ENCODE measurements at regions not wholly inside any gene's neighbourhood (a gene's known extent, or its start where the extent isn't known, plus 50 kb on each side); places are given as distances from the start of the nearest gene placed in this dataset.

DNA sequence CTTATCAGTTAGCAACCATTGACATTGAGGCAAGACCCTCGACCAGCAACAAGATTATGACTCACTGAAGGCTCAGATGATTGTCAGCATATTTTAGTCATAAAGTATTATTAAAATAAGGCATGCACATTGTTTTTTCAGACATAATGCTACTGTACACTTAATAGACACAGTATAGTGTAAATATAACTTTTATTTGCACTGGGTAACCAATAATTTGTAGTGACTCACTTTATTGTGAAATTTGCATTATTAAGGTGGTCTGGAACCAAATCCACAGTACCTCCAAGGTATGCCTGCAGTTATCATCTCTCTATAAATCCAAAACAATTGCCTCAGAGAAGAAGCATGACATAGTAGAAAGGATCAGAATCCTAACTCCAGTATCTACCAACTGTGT, 330.1 kb upstream of the SMIM31 start:
- DNase-seq = no peak

DNA sequence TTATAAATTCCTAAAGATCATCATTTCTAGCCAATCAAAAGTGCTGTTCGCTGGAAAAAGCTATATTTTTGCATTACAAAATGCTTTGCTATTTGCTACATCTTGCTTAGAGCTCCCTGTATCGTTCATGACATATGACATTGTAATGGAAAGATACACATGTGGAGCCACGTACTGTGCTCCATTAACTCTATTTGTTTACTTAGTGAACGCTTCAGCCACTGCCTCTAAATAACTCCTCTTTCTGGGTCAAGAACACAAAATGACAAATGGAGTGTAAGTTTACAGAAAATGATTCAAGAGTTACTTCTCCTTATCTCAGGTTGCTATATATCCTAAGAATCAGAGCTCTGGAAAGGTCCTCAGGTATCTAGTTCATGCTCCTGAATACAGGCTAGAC, 329.1 kb upstream of the SMIM31 start:
- DNase-seq = no peak

DNA sequence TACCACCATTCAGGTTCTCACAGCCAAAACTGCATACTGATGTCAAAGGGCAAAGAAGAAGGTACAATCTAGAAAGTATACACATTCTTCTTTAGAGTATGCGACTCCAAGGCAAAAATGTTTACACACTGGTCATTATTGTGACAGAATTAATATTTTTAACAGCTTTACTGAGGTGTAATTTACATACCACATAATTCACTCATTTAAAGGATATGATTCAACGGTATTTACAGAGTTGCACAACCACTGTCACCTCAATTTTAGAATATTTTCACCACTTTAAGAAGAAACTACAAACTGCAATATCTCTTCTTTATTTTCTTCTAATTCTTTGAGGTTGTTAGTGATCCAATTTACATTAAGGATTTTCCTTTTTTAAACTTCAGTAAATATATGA, 325.4 kb upstream of the SMIM31 start:
- DNase-seq = no peak

DNA sequence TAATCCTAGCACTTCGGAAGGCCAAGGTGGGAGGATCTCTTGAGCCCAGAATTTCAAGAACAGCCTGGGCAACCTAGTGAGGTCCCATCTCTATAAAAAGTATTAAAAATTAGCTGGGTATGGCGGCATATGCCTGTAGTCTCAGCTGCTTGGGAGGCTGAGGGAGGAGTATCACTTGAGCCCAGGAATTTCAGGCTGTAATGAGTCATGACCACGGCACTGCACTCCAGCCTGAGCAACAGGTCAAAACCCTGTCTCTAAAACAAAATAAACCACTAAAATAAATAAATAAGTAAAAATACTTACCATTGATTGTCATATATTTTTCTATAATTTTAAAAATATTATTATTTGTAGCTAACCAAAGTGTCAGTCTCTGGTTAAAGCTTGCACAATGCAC, 315.6 kb upstream of the SMIM31 start:
- DNase-seq = no peak

DNA sequence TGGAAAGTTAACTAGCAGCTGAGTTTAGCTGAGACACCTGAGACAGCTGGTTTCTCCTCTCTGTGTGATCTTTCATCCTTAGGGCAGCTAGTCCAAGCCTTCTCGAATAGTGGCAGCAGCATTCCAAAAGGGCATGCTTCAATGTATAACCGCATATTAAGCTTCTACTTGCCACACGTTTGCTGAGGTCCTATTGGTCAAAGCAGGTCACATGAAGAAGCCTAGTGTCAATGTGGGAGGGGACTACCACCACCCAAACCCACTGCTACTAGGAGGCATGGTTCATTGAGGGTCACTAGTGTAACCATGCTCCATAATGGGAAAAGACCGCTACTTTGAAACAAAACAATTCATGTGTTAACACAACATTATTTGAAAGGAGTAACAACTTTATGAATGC, 314.9 kb upstream of the SMIM31 start:
- DNase-seq = no peak

DNA sequence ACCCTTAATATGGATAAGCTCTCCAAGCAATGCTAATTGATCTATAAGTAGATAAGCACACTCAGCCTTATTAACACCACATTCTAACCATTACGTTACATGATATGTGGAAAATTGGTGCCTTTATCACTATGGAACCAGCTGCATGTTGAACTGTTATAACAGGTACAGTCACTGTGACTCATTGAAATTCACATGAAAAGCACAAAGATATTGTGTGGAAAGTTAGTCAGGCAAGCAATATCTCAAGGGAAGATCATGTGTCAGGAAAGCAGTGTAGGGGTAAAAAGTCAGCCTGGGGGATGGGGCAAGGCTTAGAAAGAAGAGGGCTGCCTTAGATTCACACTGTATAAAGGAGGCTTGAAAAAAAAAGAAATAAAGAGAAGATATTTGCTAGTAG, 313.7 kb upstream of the SMIM31 start:
- DNase-seq = no peak

DNA sequence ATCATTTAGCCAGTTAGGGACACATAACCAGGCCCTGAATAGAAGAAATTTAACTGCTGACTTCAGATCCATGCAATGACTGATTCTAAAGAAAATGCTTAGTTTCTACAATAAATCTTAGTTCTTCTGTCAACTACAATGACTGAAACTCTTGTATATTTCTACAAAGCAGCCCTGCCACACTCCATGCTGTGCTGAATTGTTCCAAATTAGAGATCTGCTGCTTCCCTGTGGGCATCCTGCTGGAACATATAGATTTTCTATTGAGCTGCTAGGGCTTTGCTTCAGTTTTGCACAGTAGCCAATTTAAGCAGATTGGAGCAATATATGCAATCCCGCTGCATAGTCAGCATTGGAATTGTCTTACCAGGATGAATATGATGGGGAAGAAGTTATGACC, 312.8 kb upstream of the SMIM31 start:
- no peak for DNase-seq

DNA sequence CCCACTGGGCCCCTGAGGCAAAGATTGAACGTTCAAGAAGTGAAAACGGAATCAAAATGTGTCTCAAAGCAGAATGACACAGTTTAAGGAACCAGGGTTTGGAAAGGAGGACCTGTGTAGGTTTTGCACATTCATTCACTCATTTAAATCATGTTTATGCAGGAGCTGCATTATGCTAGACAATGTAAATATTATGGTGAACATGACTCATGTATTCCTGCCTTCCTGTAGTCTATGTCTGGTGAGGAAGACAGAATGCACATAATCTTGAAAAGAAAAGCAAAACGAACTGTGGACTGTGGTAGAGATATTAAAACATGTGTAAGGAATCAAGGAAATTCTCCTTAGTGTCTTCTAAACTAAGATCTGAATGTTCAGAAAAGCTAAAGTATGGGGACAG, 311.8 kb upstream of the SMIM31 start:
- no peak for DNase-seq

DNA sequence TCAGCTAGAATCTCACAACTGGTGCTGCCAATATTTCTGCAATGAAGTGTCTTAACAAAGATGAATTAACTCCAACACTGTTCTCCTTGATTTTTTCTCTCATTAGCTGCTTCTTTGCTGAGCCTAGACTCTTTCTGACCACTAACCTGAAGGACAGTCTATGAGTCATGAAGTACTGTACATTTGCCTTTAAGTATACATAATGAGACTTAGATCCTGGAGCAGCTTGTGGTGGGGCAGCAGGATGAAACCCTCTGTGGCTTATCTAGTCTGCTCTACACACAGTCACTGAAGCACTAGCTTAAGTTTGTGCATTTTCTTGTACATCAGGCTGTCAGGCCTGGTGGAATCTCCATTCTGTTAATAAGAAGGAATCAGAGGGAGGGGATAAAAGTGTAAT, 307.4 kb upstream of the SMIM31 start:
- DNase-seq = no peak

DNA sequence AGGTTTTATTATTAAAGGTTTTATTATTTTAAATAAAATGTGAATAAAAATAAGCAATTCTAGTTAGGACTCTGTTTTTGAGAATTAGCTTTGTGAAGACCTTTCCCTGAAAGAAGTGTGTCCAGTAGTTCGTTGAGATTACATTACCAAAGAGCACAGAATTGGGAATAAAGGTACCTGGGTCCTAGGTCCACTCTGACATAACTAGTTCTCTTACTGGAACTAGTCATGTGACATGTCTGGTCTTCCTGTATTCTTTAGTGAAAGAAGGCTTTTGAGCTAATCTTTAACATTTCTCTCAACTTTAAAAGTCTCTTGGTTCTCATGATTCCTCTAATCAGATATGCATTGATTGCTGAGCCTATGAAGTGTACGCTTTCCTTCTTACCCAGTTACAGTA, 292.0 kb upstream of the SMIM31 start:
- no peak for DNase-seq

DNA sequence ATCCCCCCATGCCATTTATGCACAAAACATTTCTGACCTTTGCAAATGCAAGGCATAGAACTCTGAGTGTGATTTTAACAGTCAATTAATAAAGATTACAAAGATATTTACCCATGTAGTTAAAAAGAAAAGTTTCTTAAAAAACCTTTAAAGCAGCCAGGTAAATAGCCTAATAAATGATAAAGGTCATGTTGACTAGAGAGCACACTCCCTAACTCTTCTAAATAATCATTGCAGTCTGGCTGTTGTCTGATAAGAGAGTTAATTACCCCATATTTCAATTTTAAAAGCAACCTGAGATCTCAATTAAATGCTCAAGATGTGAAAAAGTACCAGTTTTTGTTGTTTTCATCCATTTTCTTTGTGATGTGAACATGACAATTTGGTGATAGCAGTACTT, 291.5 kb upstream of the SMIM31 start:
- DNase-seq = no peak

DNA sequence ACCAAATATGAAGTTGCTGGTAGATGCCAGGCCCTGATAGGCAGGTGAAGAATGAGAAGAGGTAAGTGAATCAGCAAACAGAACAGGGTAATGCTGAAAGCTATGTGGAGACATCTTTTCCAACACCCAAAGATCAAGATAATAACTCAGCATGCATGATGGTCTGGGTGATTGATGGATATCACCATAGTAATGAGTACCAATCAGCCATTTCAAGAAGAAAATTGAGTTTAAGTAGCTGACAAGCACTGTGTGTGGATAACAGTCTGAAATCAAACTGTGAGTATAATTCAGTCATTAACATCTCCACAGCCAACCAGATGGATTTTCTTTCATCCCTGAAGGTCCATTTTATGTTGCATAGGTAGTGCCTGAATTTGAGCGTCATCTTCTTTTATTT, 289.6 kb upstream of the SMIM31 start:
- no peak for DNase-seq

DNA sequence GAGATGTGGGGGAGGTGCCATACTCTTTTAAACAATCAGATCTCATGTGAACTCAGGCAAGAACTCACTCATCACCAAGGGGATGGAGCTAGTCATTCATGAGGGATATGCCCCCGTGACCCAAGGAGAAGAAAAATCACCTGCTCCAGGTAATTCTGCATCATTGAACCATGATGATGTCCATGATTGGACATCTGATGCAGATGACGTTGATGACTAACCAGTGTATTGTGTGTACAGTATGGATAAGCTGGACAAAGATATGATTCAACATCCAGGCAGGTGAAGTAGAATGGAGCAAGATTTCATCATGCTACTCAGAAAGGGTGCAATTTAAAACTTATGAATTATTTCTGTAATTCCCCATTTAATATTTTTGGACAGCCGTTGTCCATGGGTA, 286.4 kb upstream of the SMIM31 start:
- no peak for DNase-seq

DNA sequence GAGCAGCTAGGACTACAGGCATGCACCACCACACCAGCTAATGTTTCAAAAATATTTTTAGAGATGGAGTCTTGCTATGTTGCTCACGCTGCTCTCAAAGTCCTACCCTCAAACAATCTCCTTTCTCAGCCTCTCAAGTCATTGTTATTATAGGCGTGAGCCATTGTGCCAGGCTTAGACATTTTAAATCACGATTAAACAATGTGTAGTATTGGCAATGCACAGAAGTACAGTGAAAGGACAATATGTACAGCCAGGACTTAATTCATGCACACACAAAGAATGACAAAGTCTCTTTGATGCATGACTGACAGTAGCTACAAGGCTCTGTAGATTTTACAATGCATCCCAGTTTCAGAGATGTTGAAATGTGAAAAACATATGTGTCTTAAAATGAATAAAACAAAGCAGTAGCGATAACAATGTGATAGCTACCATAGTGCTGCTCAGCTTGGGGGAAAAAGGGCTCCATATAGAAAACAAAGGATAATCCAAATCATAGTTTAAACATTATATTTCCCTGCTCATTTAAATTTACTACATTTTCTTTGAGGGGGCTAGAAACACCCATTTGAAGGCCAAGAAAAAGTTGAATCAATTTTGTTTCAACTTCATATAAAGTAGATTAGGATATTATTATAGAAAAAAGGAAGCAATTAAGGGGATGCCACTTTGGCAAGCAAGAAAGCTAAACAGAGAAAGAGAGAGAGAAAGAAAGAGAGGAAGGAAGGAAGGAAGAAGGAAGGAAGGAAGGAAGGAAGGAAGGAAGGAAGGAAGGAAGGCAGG, 272.4 kb upstream of the SMIM31 start:
- no peak for DNase-seq

DNA sequence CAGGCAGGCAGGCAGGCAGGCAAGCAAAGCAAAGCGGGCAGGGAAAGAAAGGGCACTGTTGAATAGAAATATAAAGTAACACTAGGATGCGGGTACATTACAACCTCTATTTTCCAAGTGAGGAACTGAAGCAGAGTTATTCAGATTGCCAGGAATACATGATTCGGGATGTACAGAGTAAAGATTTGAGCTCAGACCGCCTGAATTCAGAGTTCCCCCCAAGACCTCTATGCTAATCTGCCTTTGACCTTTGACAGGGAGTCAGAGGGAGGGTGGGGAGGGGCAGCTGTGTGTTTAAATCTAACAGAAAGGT, 271.9 kb upstream of the SMIM31 start:
- DNase-seq = no peak

DNA sequence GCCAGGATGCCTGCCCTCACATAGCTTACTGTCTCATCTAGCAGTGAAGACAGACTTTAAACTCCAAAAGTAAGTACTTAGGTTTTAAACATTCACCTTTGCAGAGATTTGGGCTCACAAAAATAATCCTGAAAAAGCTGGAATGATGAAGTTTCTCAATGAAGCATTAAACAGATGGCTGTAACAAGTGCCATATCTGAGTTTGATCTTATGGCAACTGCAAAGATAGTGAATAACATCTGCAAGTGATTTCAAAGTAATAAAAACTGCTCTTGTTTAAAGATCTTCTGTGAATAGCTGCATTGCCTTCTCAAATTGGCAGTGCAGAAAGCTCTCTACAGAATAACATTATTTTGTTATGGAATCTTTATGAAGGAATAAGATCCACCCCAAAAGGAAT, 271.2 kb upstream of the SMIM31 start:
- DNase-seq = no peak

DNA sequence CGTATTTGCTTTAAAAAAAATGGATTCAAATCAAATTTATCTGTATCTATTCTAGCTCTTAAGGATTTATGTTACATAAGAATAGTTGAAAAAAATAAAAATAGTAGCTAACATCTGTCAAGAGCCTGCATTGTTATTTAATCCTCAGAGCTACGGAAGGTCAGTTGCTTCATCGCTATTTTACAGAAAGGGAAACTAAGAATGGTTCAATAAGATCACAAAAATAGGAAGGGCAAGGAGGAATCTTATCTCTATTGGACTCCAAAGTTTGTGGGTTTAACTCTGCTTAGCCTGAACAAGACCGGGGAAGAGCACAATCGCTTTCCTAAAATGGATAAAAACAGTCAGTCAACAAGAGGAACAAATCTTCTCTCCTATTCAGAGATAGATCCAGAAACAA, 270.2 kb upstream of the SMIM31 start:
- DNase-seq = no peak

DNA sequence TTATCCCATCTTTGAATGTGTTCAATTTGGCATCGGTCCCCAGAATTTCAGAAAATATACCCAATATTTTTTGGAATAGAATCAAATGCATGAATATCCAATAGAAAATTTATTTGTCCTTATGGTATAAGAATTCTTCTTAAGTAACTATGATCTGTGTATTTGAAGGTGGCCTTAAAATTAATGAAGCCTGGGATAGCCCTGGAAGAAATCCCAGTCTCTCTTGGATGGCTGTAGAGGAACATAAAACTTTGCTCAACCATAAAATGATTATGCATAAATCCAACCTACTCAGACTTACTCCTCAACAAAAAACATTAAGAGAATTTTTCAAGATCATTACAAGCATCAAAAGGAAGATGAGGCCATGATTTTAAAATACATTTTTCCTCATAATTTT, 269.4 kb upstream of the SMIM31 start:
- DNase-seq = no peak

DNA sequence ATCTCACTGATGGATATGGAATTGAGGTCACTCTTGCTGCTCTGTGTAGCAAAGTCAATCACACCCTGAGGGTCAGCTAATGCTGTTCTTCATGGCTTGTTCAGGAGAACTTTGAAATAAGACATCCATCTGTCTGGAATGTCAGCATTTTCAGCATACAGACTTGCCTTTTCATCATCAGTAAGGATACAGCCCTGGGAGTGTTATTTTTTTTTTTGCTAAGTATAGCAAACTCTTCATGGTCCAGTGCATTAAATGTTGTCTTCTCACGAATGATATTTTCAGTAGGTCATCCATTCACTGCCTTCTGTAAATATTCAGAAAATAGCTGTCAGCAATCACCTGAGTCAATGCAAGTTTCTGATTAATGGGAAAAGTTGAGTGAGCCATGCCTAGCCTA, 268.8 kb upstream of the SMIM31 start:
- DNase-seq = no peak

DNA sequence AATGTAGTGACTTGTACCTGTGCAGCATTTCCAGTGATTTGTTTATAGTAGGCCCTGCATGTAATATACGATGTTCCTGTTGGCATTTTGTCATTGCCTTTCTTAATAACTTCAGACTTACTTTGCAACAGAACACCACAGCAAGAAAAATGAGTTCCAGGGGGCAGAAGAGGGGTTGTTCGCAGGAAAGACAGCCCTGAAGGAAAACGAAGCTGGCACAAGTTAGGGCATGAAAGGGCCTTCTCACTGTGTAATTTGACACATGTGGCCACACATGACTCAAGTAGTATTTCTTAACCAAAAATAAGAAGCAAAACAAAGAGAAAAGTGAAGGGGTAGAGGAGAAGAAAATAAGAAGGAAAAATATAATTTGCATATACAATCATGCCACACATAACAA, 265.8 kb upstream of the SMIM31 start:
- no peak for DNase-seq

DNA sequence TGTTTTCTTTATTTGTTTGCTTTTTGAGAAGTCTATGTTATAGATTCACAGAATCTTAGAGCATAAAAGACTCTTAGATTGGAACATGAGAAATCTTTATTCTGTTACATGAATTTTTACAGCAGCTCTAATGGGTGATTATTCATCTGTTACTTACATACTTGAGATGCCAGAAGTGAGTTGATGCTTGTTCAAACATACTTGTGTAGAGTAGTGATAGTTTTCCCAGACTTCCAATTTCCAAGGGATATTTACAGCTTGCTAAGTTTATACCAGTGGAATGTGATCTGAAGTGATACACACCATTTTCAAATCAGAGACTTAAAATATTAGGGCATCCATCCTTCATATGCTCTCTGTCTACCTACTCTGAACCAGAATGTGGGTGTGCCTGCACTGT, 252.9 kb upstream of the SMIM31 start:
- no peak for DNase-seq

DNA sequence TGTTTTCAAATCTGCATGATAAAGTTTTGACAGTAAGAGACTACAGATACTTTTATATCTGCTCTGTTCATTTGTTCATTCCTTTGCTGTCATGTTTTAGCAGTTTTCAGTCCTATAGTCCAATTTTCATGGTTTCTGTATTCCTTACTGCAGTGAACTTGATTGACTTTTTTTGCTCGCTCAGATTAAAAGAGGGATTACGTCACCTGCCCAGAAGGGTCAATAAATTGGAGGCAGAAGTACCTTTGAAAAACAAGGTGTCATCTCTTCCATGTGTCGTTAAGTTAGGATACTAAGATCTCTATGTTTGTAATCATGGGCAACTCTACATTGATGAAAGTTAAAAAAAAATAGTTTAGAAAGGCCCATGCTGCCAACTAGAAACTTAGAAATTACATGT, 250.1 kb upstream of the SMIM31 start:
- no peak for DNase-seq

DNA sequence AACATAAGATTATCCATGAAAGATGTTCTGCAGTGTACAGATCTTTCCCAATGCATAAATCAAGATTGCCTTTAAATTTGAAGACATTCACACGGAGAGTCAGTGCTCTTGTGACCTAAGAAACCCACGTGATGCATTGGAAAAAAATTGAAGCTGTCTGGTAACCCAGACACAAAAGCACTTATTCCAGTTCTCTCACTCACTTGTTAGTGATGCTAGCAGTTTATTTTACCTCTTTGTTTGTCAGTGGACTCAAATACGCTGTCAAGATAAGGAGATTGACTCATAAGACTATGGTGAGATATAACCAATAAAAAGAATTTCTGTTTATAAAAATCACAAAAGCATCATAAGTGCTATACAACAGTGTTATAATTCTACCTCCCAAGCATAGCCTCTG, 245.8 kb upstream of the SMIM31 start:
- no peak for DNase-seq

DNA sequence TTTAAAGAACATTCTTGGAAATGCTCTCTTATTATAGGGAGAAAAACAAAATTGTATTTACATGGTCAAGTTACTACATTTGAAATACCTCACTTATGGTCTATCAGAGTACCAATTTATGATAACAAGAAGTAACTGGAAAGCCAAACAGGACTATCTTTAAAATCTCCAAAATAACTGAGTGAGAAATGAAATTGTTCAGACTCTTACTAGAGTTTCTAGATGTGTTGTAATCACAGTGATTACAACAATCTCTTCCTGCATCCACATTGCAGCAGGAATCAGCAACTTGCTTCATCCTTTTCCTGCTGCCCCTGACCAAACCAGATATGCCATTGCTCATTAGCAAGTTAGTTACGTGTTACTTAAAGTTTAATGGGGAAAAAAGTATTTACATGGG, 245.2 kb upstream of the SMIM31 start:
- no peak for DNase-seq

DNA sequence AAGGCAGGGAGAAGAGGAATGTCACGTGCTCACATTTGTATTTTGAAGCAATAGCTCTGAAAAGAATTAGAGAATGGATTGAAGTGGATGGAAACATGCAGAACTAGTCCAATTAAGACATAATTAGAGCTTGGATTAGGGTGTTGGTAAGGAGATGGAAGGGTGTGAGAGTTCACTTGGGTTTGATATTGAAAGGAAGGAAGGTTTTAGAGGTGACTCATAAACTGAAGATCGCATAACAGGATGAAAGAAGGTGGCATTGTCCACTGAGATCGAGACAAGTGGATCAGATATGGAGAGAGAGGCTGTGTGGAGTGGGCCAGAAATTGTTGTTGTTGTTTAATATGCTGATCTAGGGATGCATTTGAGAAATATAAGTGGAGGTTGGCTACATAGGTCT, 244.0 kb upstream of the SMIM31 start:
- no peak for DNase-seq

Measured in tongue (tissue), 1 donor.